T-helper 17 cell (primary cell): ENCODE measurements at regions not wholly inside any gene's neighbourhood (a gene's known extent, or its start where the extent isn't known, plus 50 kb on each side); places are given as distances from the start of the nearest gene placed in this dataset.

Source experiments
- ATAC-seq: fragments of 150-1000 bp; cut with Tn5 transposase; 2 replicates; pipeline ENCODE4 v1.10.0; 2021; ENCODE audit warnings: mild to moderate bottlenecking, moderate library complexity
- DNase-seq, 3 donors: peaks; one replicate each; pipeline versions ENCODE4 v3.0.0 to v3.0.0-alpha.2; 2020 to 2021
- H3K9me3 ChIP-seq: one replicate; pipeline ENCODE4 v1.7.0; 2013; ENCODE audit warnings: low read length, mild to moderate bottlenecking; ENCODE audit not compliant: control insufficient read depth, poor library complexity, severe bottlenecking
- H3K27ac Mint-ChIP-seq: one replicate; pipeline ENCODE4 v1.8.0; 2022; ENCODE audit warnings: mild to moderate bottlenecking, moderate library complexity, mixed read lengths
- H3K27me3 Mint-ChIP-seq: one replicate; pipeline ENCODE4 v1.8.0; 2022; ENCODE audit warnings: mixed read lengths
- H3K36me3 Mint-ChIP-seq: one replicate; pipeline ENCODE4 v1.8.0; 2022; ENCODE audit warnings: low read depth, mixed read lengths
- H3K4me1 Mint-ChIP-seq: one replicate; pipeline ENCODE4 v1.8.0; 2022; ENCODE audit warnings: mild to moderate bottlenecking, mixed read lengths
- H3K4me3 Mint-ChIP-seq: one replicate; pipeline ENCODE4 v1.8.0; 2022; ENCODE audit warnings: mild to moderate bottlenecking, moderate library complexity, mixed read lengths

- Mint-ChIP-seq H3K27me3 (peaks cover 6% of the 10 kb centered on the region), H3K27ac (no peak overlapping the region), H3K4me1 (no peaks in the 10 kb centered on the region), H3K36me3 (no peaks in the 10 kb centered on the region), H3K4me3 (no peak overlapping the region)
- DNase-seq (no peak), ATAC-seq (no peak)
- H3K9me3 ChIP-seq = no peaks in the 10 kb centered on the region
Measured at GRCh38 chr2:133713049-133713580, 144.9 kb upstream of the NCKAP5 start.

- Mint-ChIP-seq H3K4me3 (no peak overlapping the region), H3K27me3 (peaks cover 6% of the 10 kb centered on the region), H3K4me1 (no peaks in the 10 kb centered on the region), H3K36me3 (no peaks in the 10 kb centered on the region), H3K27ac (no peak overlapping the region)
- DNase-seq = no peak
- no peaks in the 10 kb centered on the region for H3K9me3 ChIP-seq
- ATAC-seq = no peak
Measured at GRCh38 chr2:133716166-133716565, 147.9 kb upstream of the NCKAP5 start.

- H3K9me3 ChIP-seq = no peaks in the 10 kb centered on the region
- H3K4me3 Mint-ChIP-seq = no peak overlapping the region
- no peaks in the 10 kb centered on the region for H3K36me3 Mint-ChIP-seq
- ATAC-seq (no peak), DNase-seq (no peak)
- peaks cover 6% of the 10 kb centered on the region for H3K27me3 Mint-ChIP-seq
- H3K4me1 Mint-ChIP-seq = no peaks in the 10 kb centered on the region
- H3K27ac Mint-ChIP-seq = no peak overlapping the region
Measured at GRCh38 chr2:133717497-133717896, 149.2 kb upstream of the NCKAP5 start.

GRCh38 chr2:133718688-133719201, 150.5 kb upstream of the NCKAP5 start:
- ATAC-seq = no peak
- Mint-ChIP-seq H3K4me1 (no peaks in the 10 kb centered on the region), H3K27me3 (peaks cover 6% of the 10 kb centered on the region), H3K27ac (no peak overlapping the region), H3K36me3 (no peaks in the 10 kb centered on the region), H3K4me3 (no peak overlapping the region)
- DNase-seq = no peak
- H3K9me3 ChIP-seq = no peaks in the 10 kb centered on the region

GRCh38 chr2:133720429-133720828, 152.2 kb upstream of the NCKAP5 start:
- H3K36me3 Mint-ChIP-seq = no peaks in the 10 kb centered on the region
- DNase-seq = no peak
- H3K27ac Mint-ChIP-seq = no peak overlapping the region

GRCh38 chr2:133721118-133721517, 152.9 kb upstream of the NCKAP5 start:
- DNase-seq (no peak), ATAC-seq (no peak)
- H3K4me1 Mint-ChIP-seq = no peaks in the 10 kb centered on the region
- H3K27me3 Mint-ChIP-seq = no peaks in the 10 kb centered on the region
- H3K9me3 ChIP-seq = no peaks in the 10 kb centered on the region
- H3K27ac Mint-ChIP-seq = no peak overlapping the region
- H3K4me3 Mint-ChIP-seq = no peak overlapping the region
- no peaks in the 10 kb centered on the region for H3K36me3 Mint-ChIP-seq

More at GRCh38 chr2:133720429-133720828, 152.2 kb upstream of the NCKAP5 start:
- Mint-ChIP-seq H3K27me3 (no peaks in the 10 kb centered on the region), H3K4me1 (no peaks in the 10 kb centered on the region), H3K4me3 (no peak overlapping the region)
- ATAC-seq = no peak
- no peaks in the 10 kb centered on the region for H3K9me3 ChIP-seq

DNA sequence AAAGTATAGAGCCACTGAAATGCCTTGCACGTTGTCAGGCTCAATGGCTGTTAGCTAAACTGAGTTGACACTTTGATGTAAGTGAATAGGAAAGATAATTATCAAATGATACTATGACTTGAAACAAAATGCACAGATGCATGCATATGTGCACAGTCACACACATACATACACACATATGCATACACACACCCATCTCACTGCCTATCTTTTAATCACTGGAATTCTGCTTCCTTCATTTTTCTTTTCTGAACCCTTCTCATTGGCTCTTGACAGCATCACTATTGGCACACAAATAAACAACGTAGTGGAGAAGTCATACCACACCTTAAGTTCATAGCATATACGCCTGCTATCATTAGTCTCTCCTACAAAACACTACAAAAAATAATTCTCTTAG, 154.9 kb upstream of the NCKAP5 start:
- no peaks in the 10 kb centered on the region for H3K27me3 Mint-ChIP-seq
- H3K4me1 Mint-ChIP-seq = peaks cover 3% of the 10 kb centered on the region
- H3K36me3 Mint-ChIP-seq = no peaks in the 10 kb centered on the region
- H3K9me3 ChIP-seq = no peaks in the 10 kb centered on the region
- H3K4me3 Mint-ChIP-seq = no peak overlapping the region
- H3K27ac Mint-ChIP-seq = no peak overlapping the region
- no peak for DNase-seq
- no peak for ATAC-seq

DNA sequence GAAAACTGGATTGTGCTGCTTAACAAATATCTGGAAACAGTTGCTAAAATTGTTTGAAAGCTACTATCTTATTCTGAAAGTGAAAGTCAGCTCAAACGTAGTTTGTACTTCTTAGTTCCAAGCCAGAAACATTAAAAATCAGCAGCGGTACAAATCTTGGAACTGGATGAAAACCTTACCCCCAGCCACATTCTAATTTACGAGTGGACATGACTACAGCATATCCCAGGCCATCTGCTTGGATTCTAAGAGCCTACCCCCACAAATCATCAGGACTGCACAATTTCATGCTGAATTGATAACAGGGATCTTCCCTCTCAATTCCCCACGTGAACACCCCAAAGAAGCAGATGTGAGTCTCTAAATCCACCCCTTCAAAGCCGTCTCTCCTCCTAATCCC, 158.7 kb upstream of the NCKAP5 start:
- Mint-ChIP-seq H3K36me3 (no peaks in the 10 kb centered on the region), H3K27me3 (no peaks in the 10 kb centered on the region), H3K4me1 (peaks cover 3% of the 10 kb centered on the region), H3K4me3 (no peak overlapping the region), H3K27ac (no peak overlapping the region)
- ATAC-seq (no peak), DNase-seq (no peak)
- no peaks in the 10 kb centered on the region for H3K9me3 ChIP-seq

- no peaks in the 10 kb centered on the region for H3K9me3 ChIP-seq
- DNase-seq = no peak
- no peak overlapping the region for H3K4me3 Mint-ChIP-seq
Measured at GRCh38 chr2:133732059-133732458, 163.8 kb upstream of the NCKAP5 start.

DNA sequence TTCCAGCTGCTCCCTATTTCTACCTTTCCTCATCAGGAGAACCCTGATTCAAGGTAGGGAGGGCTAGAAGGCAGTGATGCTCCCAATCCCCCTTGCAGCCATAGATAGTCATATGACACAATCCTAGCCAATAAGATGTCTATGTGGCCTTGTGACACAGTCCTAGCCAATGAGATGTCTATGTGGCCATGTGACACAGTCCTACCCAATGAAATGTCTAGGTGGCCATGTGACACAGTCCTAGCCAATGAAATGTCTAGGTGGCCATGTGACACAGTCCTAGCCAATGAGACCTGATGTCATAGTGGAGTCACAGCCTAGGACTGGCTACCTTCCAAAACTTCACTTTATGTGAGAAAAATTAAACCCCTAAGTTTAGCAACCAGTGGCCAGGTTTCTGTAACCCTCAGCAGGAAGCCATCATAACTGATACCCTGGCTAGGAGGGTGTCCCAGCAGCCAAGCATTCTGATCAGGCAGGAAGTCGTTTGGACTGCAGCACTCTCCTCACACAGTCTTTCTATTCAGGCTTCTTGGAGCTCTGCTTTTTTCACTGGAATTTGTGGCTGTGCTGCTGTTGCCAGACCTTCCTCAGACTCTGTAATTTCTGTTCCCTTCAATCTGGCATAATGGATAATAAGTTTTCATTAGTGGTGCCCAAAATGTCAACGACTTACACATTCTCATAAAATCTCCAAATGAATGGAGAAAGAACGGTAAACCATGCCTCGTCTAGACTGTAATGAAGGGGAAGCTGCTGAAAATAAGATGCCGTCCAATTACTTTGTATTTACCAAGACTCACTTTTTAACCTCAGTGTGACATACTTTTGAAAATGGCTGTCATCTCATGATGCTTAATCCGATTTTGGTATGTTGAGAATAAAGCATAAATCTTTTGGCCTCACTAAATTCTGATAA, 165.0 kb upstream of the NCKAP5 start:
- Mint-ChIP-seq H3K27me3 (peaks cover 5% of the 10 kb centered on the region), H3K4me1 (no peaks in the 10 kb centered on the region), H3K4me3 (no peak overlapping the region), H3K36me3 (no peaks in the 10 kb centered on the region), H3K27ac (no peak overlapping the region)
- DNase-seq = no peak
- H3K9me3 ChIP-seq = no peaks in the 10 kb centered on the region
- ATAC-seq = no peak

More at GRCh38 chr2:133732059-133732458, 163.8 kb upstream of the NCKAP5 start:
- ATAC-seq = no peak
- Mint-ChIP-seq H3K4me1 (peaks cover 3% of the 10 kb centered on the region), H3K27ac (no peak overlapping the region), H3K36me3 (no peaks in the 10 kb centered on the region), H3K27me3 (peaks cover 5% of the 10 kb centered on the region)

DNA sequence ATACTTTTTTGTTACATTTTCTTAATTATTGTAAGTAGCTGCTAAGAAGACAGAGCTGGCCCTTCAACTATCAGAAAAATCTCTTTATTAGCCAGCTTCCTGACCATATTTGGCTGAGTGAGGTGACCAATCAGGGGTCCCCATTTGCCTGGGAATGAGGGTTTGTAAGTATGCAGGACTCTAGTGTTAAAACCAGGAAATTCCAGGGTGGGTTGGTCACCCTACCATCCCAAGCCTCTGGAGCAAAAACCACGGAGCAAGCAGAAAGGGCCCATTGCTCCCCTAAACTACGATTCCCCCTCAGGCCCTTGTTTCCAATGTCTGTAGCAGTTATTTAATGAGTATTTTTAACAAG, 165.6 kb upstream of the NCKAP5 start:
- ATAC-seq (no peak), DNase-seq (no peak)
- no peaks in the 10 kb centered on the region for H3K9me3 ChIP-seq
- peaks cover 5% of the 10 kb centered on the region for H3K27me3 Mint-ChIP-seq
- H3K36me3 Mint-ChIP-seq = no peaks in the 10 kb centered on the region
- H3K4me3 Mint-ChIP-seq = no peak overlapping the region
- no peak overlapping the region for H3K27ac Mint-ChIP-seq
- H3K4me1 Mint-ChIP-seq = no peaks in the 10 kb centered on the region

DNA sequence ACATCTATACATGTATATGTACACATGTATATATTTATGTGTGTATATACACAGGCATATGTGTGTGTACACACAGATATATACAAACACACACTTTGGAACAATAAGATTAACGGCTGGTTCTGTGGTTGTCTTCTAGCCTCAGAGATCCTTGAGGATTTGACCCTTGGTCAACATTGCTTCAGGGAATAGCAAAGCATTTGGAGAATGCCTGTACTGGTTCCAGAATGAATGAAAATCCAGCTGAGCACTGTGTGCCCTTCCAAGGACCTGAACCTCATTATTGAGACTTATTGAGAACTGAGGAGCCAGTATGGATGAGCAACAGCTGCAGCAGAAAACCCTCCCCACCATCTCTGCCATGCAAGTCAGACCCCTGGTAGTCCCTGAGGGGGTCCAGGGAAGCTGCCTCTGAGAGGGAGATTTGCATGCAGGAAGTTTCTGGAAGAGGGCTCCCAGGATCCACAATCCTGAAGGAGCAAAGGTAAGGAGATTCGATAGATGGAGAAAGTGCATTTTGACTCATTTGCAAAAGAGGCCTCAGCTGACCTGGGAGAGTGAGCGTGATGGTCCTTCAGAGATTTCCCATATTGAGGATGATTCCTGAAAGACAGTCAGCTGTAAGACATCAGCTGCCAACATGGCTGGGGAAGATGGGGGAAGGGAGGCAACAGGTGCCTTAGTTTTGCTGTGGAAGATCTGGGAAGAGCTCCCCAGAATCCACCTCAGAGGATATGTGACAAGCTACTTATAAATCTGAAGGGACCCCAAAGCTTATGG, 166.6 kb upstream of the NCKAP5 start:
- Mint-ChIP-seq H3K27ac (no peak overlapping the region), H3K27me3 (peaks cover 5% of the 10 kb centered on the region), H3K36me3 (no peaks in the 10 kb centered on the region), H3K4me1 (no peaks in the 10 kb centered on the region), H3K4me3 (no peak overlapping the region)
- DNase-seq = no peak
- ATAC-seq = no peak
- H3K9me3 ChIP-seq = no peaks in the 10 kb centered on the region

GRCh38 chr2:133736674-133737073, 168.4 kb upstream of the NCKAP5 start:
- no peaks in the 10 kb centered on the region for H3K9me3 ChIP-seq
- Mint-ChIP-seq H3K27me3 (peaks cover 5% of the 10 kb centered on the region), H3K4me3 (no peak overlapping the region), H3K36me3 (no peaks in the 10 kb centered on the region), H3K4me1 (no peaks in the 10 kb centered on the region), H3K27ac (no peak overlapping the region)
- DNase-seq (no peak), ATAC-seq (no peak)
